ENCODE measurements at regions not wholly inside any gene's neighbourhood (a gene's known extent, or its start where the extent isn't known, plus 50 kb on each side); places are given as distances from the start of the nearest gene placed in this dataset.
"Not testable (repeated sequence)": the region's sequence is repeated elsewhere in the genome, so short reads cannot be mapped to it uniquely, and the experiment has no call there.

DNA sequence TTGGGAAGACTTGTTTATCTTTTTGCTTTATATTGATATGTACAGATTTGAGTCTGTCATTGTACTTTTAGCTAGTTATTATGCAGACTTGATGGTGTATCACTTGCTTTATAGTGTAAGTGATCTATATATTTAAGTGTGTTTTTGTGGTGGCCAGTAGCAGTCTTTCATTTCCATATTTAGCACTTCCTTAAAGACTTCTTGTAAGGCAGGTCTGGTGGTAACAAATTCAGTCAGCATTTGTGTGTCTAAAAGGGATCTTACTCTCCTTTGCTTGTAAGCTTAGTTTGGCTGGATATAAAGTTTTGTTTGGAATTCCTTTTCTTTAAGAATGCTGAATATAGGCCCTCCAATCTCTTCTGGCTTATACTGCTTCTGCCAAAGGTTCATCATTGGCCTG lies 322.5 kb upstream of the EPHA6 start:
- Mint-ChIP-seq H3K9me3 (ENCODE audit: low read depth) (peaks cover 31% of the 10 kb centered on the region), H3K36me3 (ENCODE audit: low read depth) (no peaks in the 10 kb centered on the region), H3K4me1 (no peaks in the 10 kb centered on the region), H3K27me3 (no peaks in the 10 kb centered on the region), H3K4me3 (no peak overlapping the region), H3K27ac (no peak overlapping the region)
- intact Hi-C loops (cut with DNase I, micrococcal nuclease) = no loop called here
- ATAC-seq (no peak), DNase-seq (no peak)
- POLR2A ChIA-PET = no interaction called here
- CTCF ChIA-PET = no interaction called here

DNA sequence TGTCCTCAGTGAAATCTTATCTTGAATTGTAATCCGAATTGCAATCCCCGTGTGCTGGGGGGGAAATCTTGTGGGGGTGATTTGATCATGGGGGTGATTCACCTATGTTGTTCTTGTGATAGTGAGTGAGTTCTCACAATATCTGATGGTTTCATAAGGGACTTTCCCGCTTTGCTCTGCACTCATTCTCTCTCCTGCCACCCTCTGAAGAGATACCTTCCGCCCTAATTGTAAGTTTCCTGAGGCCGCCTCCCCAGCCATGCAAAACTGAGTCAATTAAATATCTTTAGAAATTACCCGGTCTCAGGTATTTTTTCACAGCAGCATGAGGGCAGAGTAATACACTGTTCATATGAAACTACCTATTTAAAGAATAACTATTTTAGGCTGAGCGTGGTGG lies 304.1 kb upstream of the EPHA6 start:
- no peak for DNase-seq
- Mint-ChIP-seq H3K27me3 (no peaks in the 10 kb centered on the region), H3K36me3 (ENCODE audit: low read depth) (no peaks in the 10 kb centered on the region), H3K9me3 (ENCODE audit: low read depth) (peaks cover 8% of the 10 kb centered on the region), H3K27ac (no peak overlapping the region), H3K4me3 (no peak overlapping the region), H3K4me1 (no peaks in the 10 kb centered on the region)
- intact Hi-C loops (cut with DNase I, micrococcal nuclease) = no loop called here
- ChIA-PET CTCF (no interaction called here), POLR2A (no interaction called here)
- ATAC-seq = no peak

DNA sequence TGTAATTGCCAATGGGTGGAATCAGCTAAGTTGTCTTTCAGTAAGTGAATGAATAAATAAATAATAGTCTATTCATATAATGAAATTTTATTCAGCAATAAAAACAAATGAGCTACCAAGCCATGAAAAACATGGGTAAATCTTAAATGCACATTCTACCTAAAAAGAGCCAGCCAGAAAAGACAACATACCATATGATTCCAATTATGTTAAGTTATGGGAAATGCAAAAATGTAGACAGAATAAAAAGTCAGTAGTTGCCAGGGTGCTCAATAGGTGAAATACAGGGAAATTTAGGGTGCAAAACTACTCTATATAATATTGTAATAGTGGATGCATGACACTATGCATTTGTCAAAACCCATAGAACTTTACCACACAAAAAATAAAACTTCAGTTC lies 277.2 kb upstream of the EPHA6 start:
- Mint-ChIP-seq H3K27me3 (no peaks in the 10 kb centered on the region), H3K4me1 (no peaks in the 10 kb centered on the region), H3K36me3 (ENCODE audit: low read depth) (no peaks in the 10 kb centered on the region), H3K27ac (no peak overlapping the region), H3K4me3 (no peak overlapping the region), H3K9me3 (ENCODE audit: low read depth) (peaks cover 4% of the 10 kb centered on the region)
- CTCF ChIA-PET = no interaction called here
- intact Hi-C loops (cut with DNase I, micrococcal nuclease) = no loop called here
- DNase-seq (no peak), ATAC-seq (no peak)
- POLR2A ChIA-PET = no interaction called here

DNA sequence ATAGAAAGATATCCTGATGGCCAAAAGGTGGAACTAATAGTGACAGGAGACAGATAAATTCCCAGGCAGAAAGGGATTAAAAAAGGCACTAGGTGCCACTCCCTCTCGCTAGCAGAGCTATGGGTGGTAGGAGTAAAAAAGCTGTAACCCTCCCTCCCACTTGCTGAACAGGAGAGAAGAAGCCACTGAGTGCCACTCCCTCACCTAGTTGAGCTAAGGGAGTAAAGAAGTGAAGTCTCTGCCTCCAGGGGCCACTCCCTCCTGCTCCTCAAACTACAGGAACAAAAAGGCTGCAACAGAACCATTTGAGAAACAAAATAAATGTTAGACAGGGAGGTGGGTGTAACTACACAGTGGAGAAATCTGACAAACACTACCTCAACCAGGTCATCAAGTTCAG lies 276.2 kb upstream of the EPHA6 start:
- Mint-ChIP-seq H3K27me3 (no peaks in the 10 kb centered on the region), H3K36me3 (ENCODE audit: low read depth) (no peaks in the 10 kb centered on the region), H3K9me3 (ENCODE audit: low read depth) (peaks cover 6% of the 10 kb centered on the region), H3K27ac (no peak overlapping the region), H3K4me1 (no peaks in the 10 kb centered on the region), H3K4me3 (no peak overlapping the region)
- DNase-seq (no peak), ATAC-seq (no peak)
- ChIA-PET POLR2A (no interaction called here), CTCF (no interaction called here)
- intact Hi-C loops (cut with DNase I, micrococcal nuclease) = no loop called here

DNA sequence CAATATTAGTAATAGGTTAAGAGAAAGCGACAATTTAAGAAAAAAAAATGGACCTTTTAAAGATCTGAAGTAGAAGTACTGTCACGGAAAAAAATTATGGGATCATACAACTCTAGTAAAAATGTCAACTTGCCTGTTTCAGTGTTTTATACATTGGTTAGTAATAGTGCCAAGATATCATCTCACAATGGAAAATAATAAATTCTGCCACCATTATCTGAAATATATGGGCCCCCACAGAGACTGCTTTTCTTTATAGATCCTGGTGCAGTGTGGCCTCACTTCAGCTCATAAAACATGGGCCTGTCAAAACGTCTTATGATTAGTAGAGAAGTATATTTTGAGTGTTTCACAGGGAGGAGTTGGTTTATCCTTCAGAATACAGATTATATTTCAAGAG lies 266.3 kb upstream of the EPHA6 start:
- no peak for DNase-seq
- peaks cover 24% of the 10 kb centered on the region for H3K9me3 Mint-ChIP-seq (ENCODE audit: low read depth)
- no peak for ATAC-seq
- intact Hi-C loops (cut with DNase I, micrococcal nuclease) = no loop called here
- no peaks in the 10 kb centered on the region for H3K36me3 Mint-ChIP-seq (ENCODE audit: low read depth)
- no peaks in the 10 kb centered on the region for H3K4me1 Mint-ChIP-seq
- ChIA-PET CTCF (no interaction called here), POLR2A (no interaction called here)
- no peaks in the 10 kb centered on the region for H3K27me3 Mint-ChIP-seq
- H3K27ac Mint-ChIP-seq = no peak overlapping the region
- H3K4me3 Mint-ChIP-seq = no peak overlapping the region

DNA sequence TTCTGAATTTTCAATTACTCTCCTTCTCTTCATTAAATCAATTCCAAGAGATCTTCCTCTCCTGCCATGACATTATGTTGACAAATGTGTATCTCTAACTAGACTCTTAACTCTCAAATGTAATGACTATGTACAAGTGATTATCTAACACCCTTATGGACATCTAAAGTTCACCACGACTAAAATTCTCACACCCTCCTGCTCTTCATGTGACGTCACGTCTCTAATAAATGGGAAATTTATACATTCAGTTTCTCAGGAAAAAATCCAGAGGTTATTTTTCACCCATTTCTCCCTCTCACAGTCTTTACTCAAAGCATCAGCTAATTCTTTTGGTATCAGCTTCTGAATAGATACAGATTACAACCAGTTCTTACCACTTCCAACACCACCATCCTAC lies 237.5 kb upstream of the EPHA6 start:
- ATAC-seq (no peak), DNase-seq (no peak)
- no peaks in the 10 kb centered on the region for H3K4me1 Mint-ChIP-seq
- CTCF ChIA-PET = no interaction called here
- POLR2A ChIA-PET = no interaction called here
- H3K27me3 Mint-ChIP-seq = no peaks in the 10 kb centered on the region
- peaks cover 29% of the 10 kb centered on the region for H3K9me3 Mint-ChIP-seq (ENCODE audit: low read depth)
- no peak overlapping the region for H3K27ac Mint-ChIP-seq
- intact Hi-C loops (cut with DNase I, micrococcal nuclease) = no loop called here
- no peak overlapping the region for H3K4me3 Mint-ChIP-seq
- H3K36me3 Mint-ChIP-seq (ENCODE audit: low read depth) = no peaks in the 10 kb centered on the region

DNA sequence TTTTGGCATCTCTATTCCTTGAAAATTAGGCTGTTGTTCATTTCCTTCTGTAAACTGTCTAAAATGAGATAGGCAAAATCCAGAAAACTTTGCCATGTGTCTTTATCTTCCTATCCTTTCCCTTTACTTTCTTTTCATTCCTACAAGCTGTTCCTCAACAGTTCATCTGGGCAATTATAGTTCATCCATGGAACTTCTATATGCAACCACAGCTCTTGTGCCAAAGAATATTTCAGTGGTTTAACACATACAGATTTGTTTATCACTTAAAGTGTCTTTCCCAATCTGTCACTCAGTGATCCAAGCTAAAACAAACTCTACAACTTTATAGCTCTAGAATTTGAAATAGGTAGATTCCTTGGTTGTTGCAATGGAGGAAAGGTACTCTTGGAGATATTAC lies 230.3 kb upstream of the EPHA6 start:
- no peak overlapping the region for H3K4me3 Mint-ChIP-seq
- no peak overlapping the region for H3K27ac Mint-ChIP-seq
- intact Hi-C loops (cut with DNase I, micrococcal nuclease) = no loop called here
- ChIA-PET POLR2A (no interaction called here), CTCF (no interaction called here)
- ATAC-seq (no peak), DNase-seq (no peak)
- H3K27me3 Mint-ChIP-seq = no peaks in the 10 kb centered on the region
- no peaks in the 10 kb centered on the region for H3K36me3 Mint-ChIP-seq (ENCODE audit: low read depth)
- H3K9me3 Mint-ChIP-seq (ENCODE audit: low read depth) = peaks cover 21% of the 10 kb centered on the region
- no peaks in the 10 kb centered on the region for H3K4me1 Mint-ChIP-seq

DNA sequence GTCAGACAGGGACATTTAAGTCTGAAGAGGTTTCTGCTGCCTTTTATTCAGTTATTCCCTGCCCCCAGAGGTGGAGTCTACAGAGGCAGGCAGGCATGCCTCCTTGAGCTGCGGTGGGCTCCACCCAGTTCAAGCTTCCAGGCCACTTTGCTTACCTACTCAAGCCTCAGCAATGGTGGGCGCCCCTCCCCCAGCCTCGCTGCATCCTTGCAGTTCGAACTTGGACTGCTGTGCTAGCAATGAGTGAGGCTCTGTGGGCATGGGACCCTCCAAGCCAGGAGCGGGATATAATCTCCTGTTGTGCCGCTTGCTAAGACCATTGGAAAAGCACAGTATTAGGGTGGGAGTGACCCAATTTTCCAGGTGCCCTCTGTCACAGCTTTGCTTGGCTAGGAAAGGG lies 207.5 kb upstream of the EPHA6 start:
- POLR2A ChIA-PET; H3K36me3 Mint-ChIP-seq (ENCODE audit: low read depth); H3K27ac Mint-ChIP-seq; H3K9me3 Mint-ChIP-seq (ENCODE audit: low read depth); ATAC-seq; CTCF ChIA-PET; H3K4me3 Mint-ChIP-seq; H3K27me3 Mint-ChIP-seq; DNase-seq; H3K4me1 Mint-ChIP-seq; intact Hi-C loops (cut with DNase I, micrococcal nuclease): not testable (repeated sequence)

DNA sequence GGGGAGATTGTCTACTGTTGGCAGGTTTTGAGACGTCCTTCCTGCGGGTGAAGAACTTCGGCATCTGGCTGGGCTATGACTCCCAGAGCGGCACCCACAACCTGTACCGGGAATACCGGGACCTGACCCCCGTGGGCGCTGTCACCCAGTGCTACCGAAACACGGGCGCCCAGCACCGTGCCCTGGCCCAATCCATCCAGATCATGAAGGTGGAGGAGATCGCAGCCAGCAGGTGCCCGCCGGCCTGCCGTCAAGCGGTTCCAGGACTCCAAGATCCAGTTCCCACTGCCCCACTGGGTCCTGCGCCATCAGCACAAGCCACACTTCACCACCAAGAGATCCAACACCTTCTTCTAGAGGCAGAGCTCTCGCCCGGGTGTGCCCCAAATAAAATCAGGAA lies 194.9 kb upstream of the EPHA6 start:
- ATAC-seq = peak; percentile 24
- H3K27ac Mint-ChIP-seq = no peak overlapping the region
- H3K36me3 Mint-ChIP-seq (ENCODE audit: low read depth) = no peaks in the 10 kb centered on the region
- intact Hi-C loops (cut with DNase I, micrococcal nuclease) = no loop called here
- CTCF ChIA-PET = no interaction called here
- DNase-seq = peak; percentile 27
- no peak overlapping the region for H3K4me3 Mint-ChIP-seq
- POLR2A ChIA-PET = no interaction called here
- no peaks in the 10 kb centered on the region for H3K4me1 Mint-ChIP-seq
- peaks cover under 1% of the 10 kb centered on the region for H3K9me3 Mint-ChIP-seq (ENCODE audit: low read depth)
- no peaks in the 10 kb centered on the region for H3K27me3 Mint-ChIP-seq

DNA sequence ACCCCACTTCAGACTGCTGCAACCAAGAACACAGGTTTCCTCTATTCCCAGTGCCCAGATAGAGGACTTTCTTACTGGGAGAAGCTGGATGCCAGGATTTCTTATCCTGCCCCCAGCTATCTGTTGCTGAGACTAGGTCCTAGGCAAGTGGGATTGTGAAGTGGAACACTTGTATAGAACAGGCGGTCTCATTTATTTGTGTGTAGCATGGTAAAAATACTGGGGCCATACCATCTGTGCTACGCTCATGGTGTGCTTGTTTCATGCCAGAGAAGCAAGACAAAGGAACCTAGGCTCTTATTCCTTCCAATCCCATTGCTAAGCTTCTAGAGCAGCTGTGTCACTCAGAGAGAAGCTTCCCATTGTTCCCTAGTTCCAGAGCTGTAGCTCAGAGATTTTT lies 191.5 kb upstream of the EPHA6 start:
- intact Hi-C loops (cut with DNase I, micrococcal nuclease) = no loop called here
- no peaks in the 10 kb centered on the region for H3K36me3 Mint-ChIP-seq (ENCODE audit: low read depth)
- ChIA-PET POLR2A (no interaction called here), CTCF (no interaction called here)
- no peaks in the 10 kb centered on the region for H3K9me3 Mint-ChIP-seq (ENCODE audit: low read depth)
- ATAC-seq (no peak), DNase-seq (no peak)
- H3K27me3 Mint-ChIP-seq = no peaks in the 10 kb centered on the region
- H3K4me1 Mint-ChIP-seq = no peaks in the 10 kb centered on the region
- no peak overlapping the region for H3K4me3 Mint-ChIP-seq
- H3K27ac Mint-ChIP-seq = no peak overlapping the region

DNA sequence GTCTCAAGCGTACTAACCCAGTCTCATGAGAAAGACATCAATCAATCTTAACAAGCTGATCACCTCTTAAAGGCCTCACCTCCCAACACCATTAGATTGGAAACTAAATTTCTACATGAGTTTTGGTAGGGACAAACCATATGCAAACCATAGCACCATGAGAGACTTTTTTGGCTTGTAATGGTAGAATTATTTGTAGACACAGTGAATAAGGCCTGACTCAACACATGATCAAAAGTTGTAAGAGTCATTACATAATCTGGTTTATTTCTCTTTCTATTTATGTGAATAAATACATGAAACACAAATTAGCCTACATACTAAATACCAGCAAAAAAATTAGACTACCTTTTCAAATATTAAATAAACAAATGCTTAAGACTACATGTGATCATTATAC lies 183.3 kb upstream of the EPHA6 start:
- Mint-ChIP-seq H3K4me1 (no peaks in the 10 kb centered on the region), H3K27me3 (no peaks in the 10 kb centered on the region), H3K27ac (no peak overlapping the region), H3K4me3 (no peak overlapping the region), H3K9me3 (ENCODE audit: low read depth) (no peaks in the 10 kb centered on the region), H3K36me3 (ENCODE audit: low read depth) (no peaks in the 10 kb centered on the region)
- ChIA-PET CTCF (no interaction called here), POLR2A (no interaction called here)
- DNase-seq = no peak
- intact Hi-C loops (cut with DNase I, micrococcal nuclease) = loop anchor here in 1 of 2 experiments (2.0 kb wide), 1 partner anchor 20 kb away; no protein-coding TSS in a partner anchor
- ATAC-seq = no peak

DNA sequence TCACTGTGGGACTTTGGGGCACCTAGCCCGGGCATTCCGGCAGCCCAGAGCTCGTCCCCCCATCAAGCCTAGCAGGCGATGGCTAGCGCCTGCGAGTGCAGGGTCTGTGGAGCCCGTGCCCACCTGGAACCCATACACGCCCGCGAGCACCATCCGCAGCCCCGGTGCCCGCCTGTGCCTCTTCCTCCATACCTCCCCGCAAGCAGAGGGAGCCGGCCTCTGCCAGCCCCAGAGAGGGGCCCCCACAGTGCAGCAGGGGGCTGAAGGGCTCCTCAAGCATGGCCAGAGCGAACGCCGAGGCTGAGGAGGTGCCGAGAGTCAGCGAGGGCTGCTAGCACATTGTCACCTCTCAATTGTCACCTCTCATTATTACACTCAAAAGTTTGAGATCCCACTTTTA lies 167.8 kb upstream of the EPHA6 start:
- ChIA-PET POLR2A (no interaction called here), CTCF (no interaction called here)
- DNase-seq (no peak), ATAC-seq (no peak)
- Mint-ChIP-seq H3K4me3 (no peak overlapping the region), H3K36me3 (ENCODE audit: low read depth) (no peaks in the 10 kb centered on the region), H3K4me1 (no peaks in the 10 kb centered on the region), H3K27me3 (no peaks in the 10 kb centered on the region), H3K27ac (no peak overlapping the region), H3K9me3 (ENCODE audit: low read depth) (peaks cover 3% of the 10 kb centered on the region)
- intact Hi-C loops (cut with DNase I, micrococcal nuclease) = no loop called here

DNA sequence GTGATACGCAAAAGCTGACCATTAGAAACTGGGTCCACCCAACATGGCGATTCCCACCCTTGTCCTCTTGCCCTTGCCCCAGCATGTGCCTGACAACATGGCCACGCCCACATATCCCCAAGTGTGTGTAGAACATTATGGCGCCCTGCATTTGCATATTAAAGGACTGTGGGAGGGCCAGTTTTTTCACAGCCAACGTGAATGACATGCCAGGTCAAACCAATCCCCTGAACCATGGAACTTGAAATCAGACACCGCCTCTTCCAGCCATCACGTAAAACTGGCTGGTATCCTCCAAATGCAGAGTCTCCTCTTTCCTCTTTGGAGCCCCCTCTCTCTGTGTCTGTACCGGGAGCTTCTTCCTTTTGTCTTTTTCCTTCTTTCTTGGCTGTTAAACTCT lies 156.7 kb upstream of the EPHA6 start:
- no peak for ATAC-seq
- H3K9me3 Mint-ChIP-seq (ENCODE audit: low read depth) = peaks cover 6% of the 10 kb centered on the region
- DNase-seq = no peak
- POLR2A ChIA-PET = no interaction called here
- H3K27ac Mint-ChIP-seq = no peak overlapping the region
- CTCF ChIA-PET = interaction anchor here (0.7 kb wide), 1 partner anchor 293 kb away, joined by 3 read pairs; no protein-coding TSS in a partner anchor
- H3K4me3 Mint-ChIP-seq = no peak overlapping the region
- H3K36me3 Mint-ChIP-seq (ENCODE audit: low read depth) = no peaks in the 10 kb centered on the region
- H3K4me1 Mint-ChIP-seq = no peaks in the 10 kb centered on the region
- intact Hi-C loops (cut with DNase I, micrococcal nuclease) = no loop called here
- H3K27me3 Mint-ChIP-seq = no peaks in the 10 kb centered on the region
